ENCODE measurements at regions not wholly inside any gene's neighbourhood (a gene's known extent, or its start where the extent isn't known, plus 50 kb on each side); places are given as distances from the start of the nearest gene placed in this dataset.

DNA sequence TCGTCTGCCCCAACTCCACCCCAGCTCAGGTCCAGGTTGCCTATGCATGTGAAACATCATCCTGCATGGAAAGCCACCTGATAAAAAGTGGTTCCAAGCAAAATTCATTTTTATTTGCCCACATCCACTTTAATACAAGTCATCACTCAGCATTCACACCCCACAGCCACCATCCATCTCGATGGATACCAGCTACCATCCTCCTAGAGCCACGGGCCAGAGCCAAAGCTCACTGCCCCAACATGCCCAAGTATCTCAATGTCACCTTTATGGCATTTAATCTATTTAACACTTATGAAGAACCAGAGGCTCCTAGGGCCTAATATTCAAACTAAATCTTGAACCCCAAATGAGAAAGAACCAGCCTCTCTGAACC is 70.5 kb downstream of the COPRS start (continued):
- TF ChIP-seq, protein P1, sequence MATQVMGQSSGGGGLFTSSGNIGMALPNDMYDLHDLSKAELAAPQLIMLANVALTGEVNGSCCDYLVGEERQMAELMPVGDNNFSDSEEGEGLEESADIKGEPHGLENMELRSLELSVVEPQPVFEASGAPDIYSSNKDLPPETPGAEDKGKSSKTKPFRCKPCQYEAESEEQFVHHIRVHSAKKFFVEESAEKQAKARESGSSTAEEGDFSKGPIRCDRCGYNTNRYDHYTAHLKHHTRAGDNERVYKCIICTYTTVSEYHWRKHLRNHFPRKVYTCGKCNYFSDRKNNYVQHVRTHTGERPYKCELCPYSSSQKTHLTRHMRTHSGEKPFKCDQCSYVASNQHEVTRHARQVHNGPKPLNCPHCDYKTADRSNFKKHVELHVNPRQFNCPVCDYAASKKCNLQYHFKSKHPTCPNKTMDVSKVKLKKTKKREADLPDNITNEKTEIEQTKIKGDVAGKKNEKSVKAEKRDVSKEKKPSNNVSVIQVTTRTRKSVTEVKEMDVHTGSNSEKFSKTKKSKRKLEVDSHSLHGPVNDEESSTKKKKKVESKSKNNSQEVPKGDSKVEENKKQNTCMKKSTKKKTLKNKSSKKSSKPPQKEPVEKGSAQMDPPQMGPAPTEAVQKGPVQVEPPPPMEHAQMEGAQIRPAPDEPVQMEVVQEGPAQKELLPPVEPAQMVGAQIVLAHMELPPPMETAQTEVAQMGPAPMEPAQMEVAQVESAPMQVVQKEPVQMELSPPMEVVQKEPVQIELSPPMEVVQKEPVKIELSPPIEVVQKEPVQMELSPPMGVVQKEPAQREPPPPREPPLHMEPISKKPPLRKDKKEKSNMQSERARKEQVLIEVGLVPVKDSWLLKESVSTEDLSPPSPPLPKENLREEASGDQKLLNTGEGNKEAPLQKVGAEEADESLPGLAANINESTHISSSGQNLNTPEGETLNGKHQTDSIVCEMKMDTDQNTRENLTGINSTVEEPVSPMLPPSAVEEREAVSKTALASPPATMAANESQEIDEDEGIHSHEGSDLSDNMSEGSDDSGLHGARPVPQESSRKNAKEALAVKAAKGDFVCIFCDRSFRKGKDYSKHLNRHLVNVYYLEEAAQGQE (IDR thresholded peaks at IDR 0.05; ENCODE audit: borderline replicate concordance) = no peak
- TF ChIP-seq, protein P1 (CRISPR knock-in tag; IDR thresholded peaks at IDR 0.05; ENCODE audit: low read depth) = no peak
- no peak for TF ChIP-seq EZH2 (IDR thresholded peaks at IDR 0.05; ENCODE audit: borderline replicate concordance, low read depth, low read length)
- TF ChIP-seq ZSCAN29 (IDR thresholded peaks at IDR 0.05) = no peak
- no peak for TF ChIP-seq PPARD (CRISPR knock-in tag; IDR thresholded peaks at IDR 0.05)
- TF ChIP-seq POLR2H (tag; IDR thresholded peaks at IDR 0.05; ENCODE audit: low read depth) = no peak
